Keratinocyte (primary cell): ENCODE measurements at regions not wholly inside any gene's neighbourhood (a gene's known extent, or its start where the extent isn't known, plus 50 kb on each side); places are given as distances from the start of the nearest gene placed in this dataset.

ENCODE experiments used
- DNase-seq: peaks from one replicate; pipeline ENCODE4 v3.0.0-alpha.2; 2011; ENCODE audit warnings: low read depth, missing footprints, low spot score
- FAIRE-seq: peaks from 2 replicates; lab custom pipeline; 2011; peaks lifted over from hg19 to GRCh38; lab: Jason Lieb, UNC
- H2AFZ ChIP-seq: 2 replicates; pipeline ENCODE4 v1.6.0; 2012; ENCODE audit warnings: low read length, control low read depth, inconsistent platforms; ENCODE audit not compliant: control insufficient read depth
- H3K27ac ChIP-seq: 2 replicates; pipeline ENCODE4 v1.5.1; 2011; ENCODE audit warnings: low read length; ENCODE audit not compliant: control insufficient read depth, insufficient read depth
- H3K27me3 ChIP-seq: 3 replicates; pipeline ENCODE4 v1.6.0; 2011; ENCODE audit warnings: low read length; ENCODE audit not compliant: control insufficient read depth, insufficient read depth; ENCODE audit errors: extremely low read depth
- H3K36me3 ChIP-seq, 2 experiments: 2 replicates in 1 of 2; 3 replicates in 1 of 2; pipeline ENCODE4 v1.5.1; 2011; ENCODE audit warnings: low read length in 2 of 2, mild to moderate bottlenecking in 1 of 2; ENCODE audit not compliant: control insufficient read depth in 2 of 2, insufficient read depth in 2 of 2; ENCODE audit errors: extremely low read depth in 1 of 2
- H3K4me1 ChIP-seq: 3 replicates; pipeline ENCODE4 v1.5.1; 2011; ENCODE audit warnings: low read length; ENCODE audit not compliant: control insufficient read depth, insufficient read depth; ENCODE audit errors: extremely low read depth
- H3K4me2 ChIP-seq: 3 replicates; pipeline ENCODE4 v1.6.0; 2011; ENCODE audit warnings: low read depth, low read length; ENCODE audit not compliant: control insufficient read depth, insufficient read depth; ENCODE audit errors: extremely low read depth
- H3K4me3 ChIP-seq, 3 experiments: fragments of 200-600 bp in 1 of 3; sonication (generic) in 1 of 3; 2 replicates in 2 of 3; 3 replicates in 1 of 3; pipeline ENCODE4 v1.5.1; 2011 to 2016; ENCODE audit warnings: low read length in 3 of 3, mild to moderate bottlenecking in 3 of 3, control low read depth in 2 of 3, inconsistent platforms in 1 of 3, low read depth in 1 of 3, mixed read lengths in 1 of 3, mixed run types in 1 of 3, moderate library complexity in 1 of 3; ENCODE audit not compliant: control insufficient read depth in 2 of 3, insufficient read depth in 2 of 3; ENCODE audit errors: extremely low read depth in 1 of 3
- H3K79me2 ChIP-seq: 2 replicates; pipeline ENCODE4 v1.6.0; 2012; ENCODE audit warnings: low read length; ENCODE audit not compliant: control insufficient read depth, insufficient read depth
- H3K9ac ChIP-seq: 3 replicates; pipeline ENCODE4 v1.6.0; 2011; ENCODE audit warnings: low read length; ENCODE audit not compliant: control insufficient read depth, insufficient read depth; ENCODE audit errors: extremely low read depth
- H3K9me1 ChIP-seq: 3 replicates; pipeline ENCODE4 v1.6.0; 2011; ENCODE audit warnings: low read length; ENCODE audit not compliant: control insufficient read depth, insufficient read depth; ENCODE audit errors: extremely low read depth
- H3K9me3 ChIP-seq: 2 replicates; pipeline ENCODE4 v1.5.1; 2012; ENCODE audit warnings: low read depth, low read length; ENCODE audit not compliant: control insufficient read depth
- H4K20me1 ChIP-seq: 3 replicates; pipeline ENCODE4 v1.6.0; 2011; ENCODE audit warnings: low read length; ENCODE audit not compliant: control insufficient read depth, insufficient read depth; ENCODE audit errors: extremely low read depth
- CTCF ChIP-seq, 3 experiments: IDR thresholded peaks in 1 of 3; conservative IDR thresholded peaks in 1 of 3; optimal IDR thresholded peaks in 1 of 3; 2 replicates in 2 of 3; 3 replicates in 1 of 3; pipeline versions ENCODE3 to v1.5.1; 2011; ENCODE audit warnings: low read length in 3 of 3, mild to moderate bottlenecking in 3 of 3, moderate library complexity in 2 of 3, control low read depth in 1 of 3, inconsistent platforms in 1 of 3; ENCODE audit not compliant: insufficient read depth in 2 of 3; ENCODE audit errors: extremely low read depth in 1 of 3
- EZH2 ChIP-seq: IDR thresholded peaks from one replicate; pipeline ENCODE4 v1.6.1; 2012; ENCODE audit warnings: inconsistent platforms, mild to moderate bottlenecking, low read length, moderate library complexity
- dilution Hi-C: fragments of 300-500 bp; cut with MboI; formaldehyde crosslinking; loops from one replicate; pipeline ENCODE4 v1.7.0; 2020; ENCODE audit warnings: low sequenced_read_pairs; ENCODE audit not compliant: extremely low pct_ligation_motif_present

- Histone ChIP-seq H2AFZ (no peak overlapping the region), H3K9me1 (no peaks in the 10 kb centered on the region), H3K4me2 (no peak overlapping the region), H3K27ac (no peak overlapping the region), H3K4me1 (no peaks in the 10 kb centered on the region), H3K9ac (no peak overlapping the region), H4K20me1 (no peaks in the 10 kb centered on the region), H3K79me2 (no peaks in the 10 kb centered on the region), H3K27me3 (no peaks in the 10 kb centered on the region), H3K36me3 (no peaks in the 10 kb centered on the region), H3K4me3 (no peak overlapping the region), H3K9me3 (no peaks in the 10 kb centered on the region)
- DNase-seq, result no peak
- FAIRE-seq, result no peak
- dilution Hi-C loops, result no loop called here
- TF ChIP-seq EZH2 (no peak), CTCF (optimal IDR thresholded peaks at IDR 0.05 in 1 of 3, IDR thresholded peaks at IDR 0.05 in 1 of 3, conservative IDR thresholded peaks at IDR 0.05 in 1 of 3; ENCODE audit: extremely low read depth in 1 of 3, insufficient read depth in 2 of 3, low read length in 3 of 3) (no peak)
These were observed 119.8 kb upstream of the NEO1 start for GRCh38 chr15:72932472-72932871.

- Histone ChIP-seq H3K79me2 (no peaks in the 10 kb centered on the region), H3K27ac (no peak overlapping the region), H3K9me3 (no peaks in the 10 kb centered on the region), H3K36me3 (no peaks in the 10 kb centered on the region), H3K4me2 (no peak overlapping the region), H3K4me3 (no peak overlapping the region), H3K9ac (no peak overlapping the region), H4K20me1 (no peaks in the 10 kb centered on the region), H3K27me3 (peaks cover 4% of the 10 kb centered on the region), H3K4me1 (no peaks in the 10 kb centered on the region), H3K9me1 (no peaks in the 10 kb centered on the region), H2AFZ (no peak overlapping the region)
- FAIRE-seq (no peak), DNase-seq (no peak)
- dilution Hi-C loops, result no loop called here
- no peak for TF ChIP-seq CTCF (optimal IDR thresholded peaks at IDR 0.05 in 1 of 3, IDR thresholded peaks at IDR 0.05 in 1 of 3, conservative IDR thresholded peaks at IDR 0.05 in 1 of 3; ENCODE audit: extremely low read depth in 1 of 3, insufficient read depth in 2 of 3, low read length in 3 of 3)
- no peak for TF ChIP-seq EZH2
These were observed 124.8 kb upstream of the NEO1 start for GRCh38 chr15:72927451-72927850.
